Glutamatergic neuron (in vitro differentiated cells): ENCODE measurements at regions not wholly inside any gene's neighbourhood (a gene's known extent, or its start where the extent isn't known, plus 50 kb on each side); places are given as distances from the start of the nearest gene placed in this dataset.
A peak's percentile ranks its signal among the peaks of the same experiment; 100 is the strongest.

Source experiments
- DNase-seq: peaks from one replicate; pipeline ENCODE4 v3.0.0; 2022
- H3K27ac Mint-ChIP-seq: one replicate; pipeline ENCODE4 v1.8.0; 2020; ENCODE audit warnings: mild to moderate bottlenecking, mixed read lengths, inconsistent platforms; ENCODE audit not compliant: unreplicated experiment
- H3K27me3 Mint-ChIP-seq: one replicate; pipeline ENCODE4 v1.8.0; 2020; ENCODE audit warnings: mild to moderate bottlenecking, moderate library complexity, mixed read lengths, inconsistent platforms; ENCODE audit not compliant: unreplicated experiment
- H3K36me3 Mint-ChIP-seq: one replicate; pipeline ENCODE4 v1.8.0; 2020; ENCODE audit warnings: mild to moderate bottlenecking, mixed read lengths, inconsistent platforms; ENCODE audit not compliant: unreplicated experiment
- H3K4me1 Mint-ChIP-seq: one replicate; pipeline ENCODE4 v1.8.0; 2020; ENCODE audit warnings: mild to moderate bottlenecking, low read depth, mixed read lengths, inconsistent platforms; ENCODE audit not compliant: unreplicated experiment
- H3K4me3 Mint-ChIP-seq: one replicate; pipeline ENCODE4 v1.8.0; 2020; ENCODE audit warnings: mild to moderate bottlenecking, mixed read lengths, inconsistent platforms; ENCODE audit not compliant: unreplicated experiment
- H3K9me3 Mint-ChIP-seq: one replicate; pipeline ENCODE4 v1.8.0; 2020; ENCODE audit warnings: mild to moderate bottlenecking, moderate library complexity, mixed read lengths, inconsistent platforms; ENCODE audit not compliant: unreplicated experiment
- CTCF ChIP-seq: fragments of 200-600 bp; sonication (generic); IDR thresholded peaks from one replicate; pipeline ENCODE4 v1.5.0; 2021; ENCODE audit not compliant: partially characterized antibody, unreplicated experiment

GRCh38 chr15:79213650-79214049, 68.9 kb upstream of the ANKRD34C start:
- Mint-ChIP-seq H3K36me3 (no peaks in the 10 kb centered on the region), H3K9me3 (no peaks in the 10 kb centered on the region), H3K27me3 (no peaks in the 10 kb centered on the region), H3K27ac (no peak overlapping the region), H3K4me1 (peaks cover 10% of the 10 kb centered on the region), H3K4me3 (no peak overlapping the region)
- no peak for DNase-seq
- no peak for TF ChIP-seq CTCF

GRCh38 chr15:79212589-79213157, 69.8 kb upstream of the ANKRD34C start:
- Mint-ChIP-seq H3K4me3 (no peak overlapping the region), H3K9me3 (no peaks in the 10 kb centered on the region), H3K36me3 (no peaks in the 10 kb centered on the region), H3K4me1 (peaks cover 11% of the 10 kb centered on the region), H3K27me3 (no peaks in the 10 kb centered on the region), H3K27ac (no peak overlapping the region)
- TF ChIP-seq CTCF, result no peak
- no peak for DNase-seq

- Mint-ChIP-seq H3K27me3 (no peaks in the 10 kb centered on the region), H3K4me1 (peaks cover 12% of the 10 kb centered on the region), H3K9me3 (no peaks in the 10 kb centered on the region), H3K4me3 (no peak overlapping the region), H3K27ac (no peak overlapping the region), H3K36me3 (no peaks in the 10 kb centered on the region)
- no peak for TF ChIP-seq CTCF
- DNase-seq, result no peak
Measured at GRCh38 chr15:79211481-79211880, 71.0 kb upstream of the ANKRD34C start.

GRCh38 chr15:79209690-79210089, 72.8 kb upstream of the ANKRD34C start:
- peak; percentile 53 for TF ChIP-seq CTCF
- Mint-ChIP-seq H3K9me3 (no peaks in the 10 kb centered on the region), H3K4me1 (peaks cover 12% of the 10 kb centered on the region), H3K27ac (no peak overlapping the region), H3K36me3 (no peaks in the 10 kb centered on the region), H3K27me3 (no peaks in the 10 kb centered on the region), H3K4me3 (no peak overlapping the region)
- DNase-seq, result peak; percentile 50

- Mint-ChIP-seq H3K4me3 (no peak overlapping the region), H3K4me1 (peaks cover 12% of the 10 kb centered on the region), H3K27me3 (no peaks in the 10 kb centered on the region), H3K27ac (no peak overlapping the region), H3K9me3 (no peaks in the 10 kb centered on the region), H3K36me3 (no peaks in the 10 kb centered on the region)
- DNase-seq, result no peak
- no peak for TF ChIP-seq CTCF
Measured at GRCh38 chr15:79209116-79209515, 73.4 kb upstream of the ANKRD34C start.
